ENCODE measurements at regions not wholly inside any gene's neighbourhood (a gene's known extent, or its start where the extent isn't known, plus 50 kb on each side); places are given as distances from the start of the nearest gene placed in this dataset.

DNA sequence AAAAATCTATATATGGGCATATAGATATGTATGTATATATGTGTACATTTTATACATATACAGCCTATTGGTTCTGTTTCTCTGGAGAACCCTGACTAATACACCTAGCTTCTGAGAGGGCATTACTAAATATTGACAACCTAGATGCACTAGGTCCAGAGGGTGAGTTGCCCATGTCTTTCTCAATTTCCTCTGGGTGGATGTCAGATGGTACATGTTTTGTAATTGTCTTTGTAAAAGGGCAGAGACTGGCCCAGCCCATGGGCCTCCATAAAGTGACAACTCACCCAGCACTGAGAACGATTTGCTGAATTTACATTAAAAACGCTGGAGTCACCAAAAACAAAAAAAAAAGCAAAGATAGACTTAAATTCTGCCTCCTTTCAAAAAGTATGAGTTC lies 198.5 kb upstream of the FAM241A start:
- TF ChIP-seq, protein P1, sequence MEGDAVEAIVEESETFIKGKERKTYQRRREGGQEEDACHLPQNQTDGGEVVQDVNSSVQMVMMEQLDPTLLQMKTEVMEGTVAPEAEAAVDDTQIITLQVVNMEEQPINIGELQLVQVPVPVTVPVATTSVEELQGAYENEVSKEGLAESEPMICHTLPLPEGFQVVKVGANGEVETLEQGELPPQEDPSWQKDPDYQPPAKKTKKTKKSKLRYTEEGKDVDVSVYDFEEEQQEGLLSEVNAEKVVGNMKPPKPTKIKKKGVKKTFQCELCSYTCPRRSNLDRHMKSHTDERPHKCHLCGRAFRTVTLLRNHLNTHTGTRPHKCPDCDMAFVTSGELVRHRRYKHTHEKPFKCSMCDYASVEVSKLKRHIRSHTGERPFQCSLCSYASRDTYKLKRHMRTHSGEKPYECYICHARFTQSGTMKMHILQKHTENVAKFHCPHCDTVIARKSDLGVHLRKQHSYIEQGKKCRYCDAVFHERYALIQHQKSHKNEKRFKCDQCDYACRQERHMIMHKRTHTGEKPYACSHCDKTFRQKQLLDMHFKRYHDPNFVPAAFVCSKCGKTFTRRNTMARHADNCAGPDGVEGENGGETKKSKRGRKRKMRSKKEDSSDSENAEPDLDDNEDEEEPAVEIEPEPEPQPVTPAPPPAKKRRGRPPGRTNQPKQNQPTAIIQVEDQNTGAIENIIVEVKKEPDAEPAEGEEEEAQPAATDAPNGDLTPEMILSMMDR (IDR thresholded peaks at IDR 0.05; ENCODE audit: insufficient read depth, low read length, poor library complexity, severe bottlenecking): no peak
- TF ChIP-seq EZH2phosphoT487 (conservative IDR thresholded peaks at IDR 0.05; ENCODE audit: low read length): no peak
